PC-9 (cell line): ENCODE measurements at regions not wholly inside any gene's neighbourhood (a gene's known extent, or its start where the extent isn't known, plus 50 kb on each side); places are given as distances from the start of the nearest gene placed in this dataset.

Experiments
- BruUV-seq: library from RNA; stranded (reverse); fragments of 400-500 nt; replicated peaks from 2 replicates; lab custom pipeline; 2021; lab: Mats Ljungman, UMichigan
- CTCF ChIA-PET: fragments of 300-600 bp; sonication (Branson Sonifier 250); formaldehyde crosslinking; loops from one replicate; lab custom pipeline; 2022; ENCODE audit warnings: antibody characterized with exemption; lab: Charles Lee
- POLR2A ChIA-PET: fragments of 300-600 bp; sonication (Branson Sonifier 250); formaldehyde crosslinking; loops from one replicate; lab custom pipeline; 2022; ENCODE audit warnings: antibody characterized with exemption; ENCODE audit not compliant: unreplicated experiment; lab: Charles Lee
- DNase-seq, 2 experiments: peaks; one replicate each; pipeline versions ENCODE4 v3.0.0 to v3.0.0-alpha.2; 2015 to 2022; ENCODE audit warnings: mixed read lengths in 1 of 2
- H2AFZ ChIP-seq: fragments of 200-600 bp; sonication (generic); 2 replicates; pipeline ENCODE4 v1.8.1; 2017; ENCODE audit warnings: antibody characterized with exemption
- H3F3A ChIP-seq: fragments of 200-600 bp; sonication (generic); 2 replicates; pipeline ENCODE4 v1.8.1; 2017; ENCODE audit warnings: antibody characterized with exemption, mild to moderate bottlenecking, low read depth; ENCODE audit not compliant: insufficient read depth
- H3K27ac ChIP-seq: fragments of 200-600 bp; sonication (generic); 2 replicates; pipeline ENCODE4 v1.6.1; 2016; ENCODE audit warnings: mixed run types
- H3K27me3 ChIP-seq: fragments of 200-600 bp; sonication (generic); 2 replicates; pipeline ENCODE4 v1.6.1; 2016; ENCODE audit warnings: low read depth, mixed run types; ENCODE audit not compliant: insufficient read depth
- H3K36me3 ChIP-seq: fragments of 200-600 bp; sonication (generic); 2 replicates; pipeline ENCODE4 v1.6.1; 2016; ENCODE audit warnings: low read depth, mixed run types
- H3K4me1 ChIP-seq: fragments of 200-600 bp; sonication (generic); replicated peaks from 2 replicates; pipeline ENCODE4 v1.6.1; 2016; ENCODE audit warnings: mixed run types; ENCODE audit not compliant: insufficient read depth
- H3K4me2 ChIP-seq: fragments of 200-600 bp; sonication (generic); 2 replicates; pipeline ENCODE4 v1.6.1; 2017; ENCODE audit warnings: mixed run types
- H3K4me3 ChIP-seq: fragments of 200-600 bp; sonication (generic); 2 replicates; pipeline ENCODE4 v1.6.1; 2016; ENCODE audit warnings: mixed run types
- H3K79me2 ChIP-seq: fragments of 200-600 bp; sonication (generic); 2 replicates; pipeline ENCODE4 v1.6.1; 2017; ENCODE audit warnings: low read depth, mixed run types
- H3K9me2 ChIP-seq: fragments of 200-600 bp; sonication (generic); 2 replicates; pipeline ENCODE4 v1.8.1; 2017; ENCODE audit warnings: mild to moderate bottlenecking; ENCODE audit not compliant: insufficient read depth
- H3K9me3 ChIP-seq: fragments of 200-600 bp; sonication (generic); 2 replicates; pipeline ENCODE4 v1.8.1; 2016; ENCODE audit warnings: low read depth; ENCODE audit not compliant: insufficient read depth
- H4K20me1 ChIP-seq: fragments of 200-600 bp; sonication (generic); 2 replicates; pipeline ENCODE4 v1.8.1; 2017; ENCODE audit not compliant: insufficient read depth
- EZH2 ChIP-seq: fragments of 200-600 bp; sonication (generic); IDR thresholded peaks from 2 replicates; pipeline ENCODE4 v1.8.0; 2017; ENCODE audit warnings: antibody characterized with exemption, low read depth
- intact Hi-C: fragments of 100-400 bp; cut with micrococcal nuclease; formaldehyde crosslinking; loops from one replicate; pipeline ENCODE4 v1.10.0; 2022; ENCODE audit not compliant: unreplicated experiment
- TF ChIP-seq, protein P1 (sequence below): fragments of 200-600 bp; sonication (generic); conservative IDR thresholded peaks from 2 replicates; pipeline ENCODE4 v1.6.1; 2017; ENCODE audit warnings: mixed run types, antibody characterized with exemption, mild to moderate bottlenecking, moderate library complexity

- H3K79me2 ChIP-seq: no peaks in the 10 kb centered on the region
- no peak overlapping the region for H3K4me2 ChIP-seq
- H3K27ac ChIP-seq: no peak overlapping the region
- H3K4me3 ChIP-seq: no peak overlapping the region
- H3K4me1 ChIP-seq: no peaks in the 10 kb centered on the region; the same call in 1 of the 2 replicates
- H4K20me1 ChIP-seq: no peaks in the 10 kb centered on the region
- no peaks in the 10 kb centered on the region for H3K9me3 ChIP-seq
- no peaks in the 10 kb centered on the region for H3K27me3 ChIP-seq
- DNase-seq: no peak
- POLR2A ChIA-PET: no interaction called here
- no peaks in the 10 kb centered on the region for H3K36me3 ChIP-seq
- TF ChIP-seq EZH2: no peak
- TF ChIP-seq, protein P1, sequence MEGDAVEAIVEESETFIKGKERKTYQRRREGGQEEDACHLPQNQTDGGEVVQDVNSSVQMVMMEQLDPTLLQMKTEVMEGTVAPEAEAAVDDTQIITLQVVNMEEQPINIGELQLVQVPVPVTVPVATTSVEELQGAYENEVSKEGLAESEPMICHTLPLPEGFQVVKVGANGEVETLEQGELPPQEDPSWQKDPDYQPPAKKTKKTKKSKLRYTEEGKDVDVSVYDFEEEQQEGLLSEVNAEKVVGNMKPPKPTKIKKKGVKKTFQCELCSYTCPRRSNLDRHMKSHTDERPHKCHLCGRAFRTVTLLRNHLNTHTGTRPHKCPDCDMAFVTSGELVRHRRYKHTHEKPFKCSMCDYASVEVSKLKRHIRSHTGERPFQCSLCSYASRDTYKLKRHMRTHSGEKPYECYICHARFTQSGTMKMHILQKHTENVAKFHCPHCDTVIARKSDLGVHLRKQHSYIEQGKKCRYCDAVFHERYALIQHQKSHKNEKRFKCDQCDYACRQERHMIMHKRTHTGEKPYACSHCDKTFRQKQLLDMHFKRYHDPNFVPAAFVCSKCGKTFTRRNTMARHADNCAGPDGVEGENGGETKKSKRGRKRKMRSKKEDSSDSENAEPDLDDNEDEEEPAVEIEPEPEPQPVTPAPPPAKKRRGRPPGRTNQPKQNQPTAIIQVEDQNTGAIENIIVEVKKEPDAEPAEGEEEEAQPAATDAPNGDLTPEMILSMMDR: no peak
- no TSS peak for BruUV-seq
- H3K9me2 ChIP-seq: no peaks in the 10 kb centered on the region
- H3F3A ChIP-seq: 0 out of 2 replicates have a peak, but pooled peaks cover 5% of the 10 kb centered on the region
- intact Hi-C loops: no loop called here
- no peak overlapping the region for H2AFZ ChIP-seq
- CTCF ChIA-PET: no interaction called here
Observed at GRCh38 chr22:27270818-27271510, 530.6 kb downstream of the MN1 start.

GRCh38 chr22:27273436-27273835 lies 528.1 kb downstream of the MN1 start:
- Histone ChIP-seq H3K4me1 (peaks cover 6% of the 10 kb centered on the region), H3K9me3 (no peaks in the 10 kb centered on the region), H3K9me2 (no peaks in the 10 kb centered on the region), H3K4me3 (no peak overlapping the region), H3K27me3 (no peaks in the 10 kb centered on the region), H3K36me3 (no peaks in the 10 kb centered on the region), H3F3A (0 out of 2 replicates have a peak, but pooled peaks cover 5% of the 10 kb centered on the region), H2AFZ (no peak overlapping the region), H3K4me2 (no peak overlapping the region), H4K20me1 (no peaks in the 10 kb centered on the region), H3K27ac (no peak overlapping the region), H3K79me2 (no peaks in the 10 kb centered on the region)
- POLR2A ChIA-PET: no interaction called here
- intact Hi-C loops: no loop called here
- BruUV-seq: no TSS peak
- DNase-seq: no peak
- CTCF ChIA-PET: no interaction called here
- no peak for TF ChIP-seq EZH2
- TF ChIP-seq, protein P1: no peak

GRCh38 chr22:27273853-27274252 lies 527.7 kb downstream of the MN1 start:
- Histone ChIP-seq H3K27ac (no peak overlapping the region), H3K36me3 (no peaks in the 10 kb centered on the region), H4K20me1 (no peaks in the 10 kb centered on the region), H3K9me2 (no peaks in the 10 kb centered on the region), H3K9me3 (no peaks in the 10 kb centered on the region), H3K27me3 (no peaks in the 10 kb centered on the region), H3K4me3 (no peak overlapping the region), H3K4me2 (no peak overlapping the region), H3K4me1 (peaks cover 10% of the 10 kb centered on the region), H3F3A (0 out of 2 replicates have a peak, but pooled peaks cover 5% of the 10 kb centered on the region), H3K79me2 (no peaks in the 10 kb centered on the region), H2AFZ (no peak overlapping the region)
- TF ChIP-seq EZH2: no peak
- TF ChIP-seq, protein P1: no peak
- ChIA-PET CTCF (no interaction called here), POLR2A (no interaction called here)
- intact Hi-C loops: no loop called here
- no TSS peak for BruUV-seq
- DNase-seq: no peak
